Fibroblast of lung (primary cell): ENCODE measurements at regions not wholly inside any gene's neighbourhood (a gene's known extent, or its start where the extent isn't known, plus 50 kb on each side); places are given as distances from the start of the nearest gene placed in this dataset.

Experiments
- CTCF ChIP-seq, 2 donors: IDR thresholded peaks in 1 of 2; conservative IDR thresholded peaks in 1 of 2; 1 replicate in 1 of 2; 2 replicates in 1 of 2; pipeline ENCODE4 v1.5.1; 2011 to 2012; ENCODE audit warnings: low read length in 2 of 2, control low read depth in 1 of 2, inconsistent platforms in 1 of 2, low read depth in 1 of 2, mild to moderate bottlenecking in 1 of 2
- EZH2 ChIP-seq: IDR thresholded peaks from 2 replicates; pipeline ENCODE4 v1.5.1; 2012; ENCODE audit warnings: low read length, control low read depth, mild to moderate bottlenecking; ENCODE audit errors: missing control alignments

- TF ChIP-seq CTCF (conservative IDR thresholded peaks at IDR 0.05 in 1 of 2, IDR thresholded peaks at IDR 0.05 in 1 of 2; ENCODE audit: low read depth in 1 of 2, low read length in 2 of 2) (no peak), EZH2 (no peak)
These were observed 160.7 kb downstream of the RFC3 start for GRCh38 chr13:33978653-33979052.
